Cardiac septum (tissue), 1 donor: ENCODE measurements at regions not wholly inside any gene's neighbourhood (a gene's known extent, or its start where the extent isn't known, plus 50 kb on each side); places are given as distances from the start of the nearest gene placed in this dataset.
"Not testable (repeated sequence)": the region's sequence is repeated elsewhere in the genome, so short reads cannot be mapped to it uniquely, and the experiment has no call there.

Experiments used
- DNase-seq: peaks from one replicate; pipeline ENCODE4 v3.0.0-alpha.2; 2020; ENCODE audit warnings: low spot score
- intact Hi-C: fragments of 100-400 bp; cut with DNase I; formaldehyde crosslinking; loops from one replicate; pipeline ENCODE4 v1.14.0; 2022
- donor health status: DM: no; HTN: no; CAD: no.

GRCh38 chr7:63043657-63044543 is 954.7 kb upstream of the ZNF722 start:
- intact Hi-C loops: no loop called here
- peak; percentile 69 for DNase-seq

- DNase-seq: no peak
- intact Hi-C loops: no loop called here
Measured at GRCh38 chr7:63044721-63045120, 953.9 kb upstream of the ZNF722 start.

GRCh38 chr7:63045575-63045974 is 953.1 kb upstream of the ZNF722 start:
- DNase-seq: no peak
- intact Hi-C loops: no loop called here

GRCh38 chr7:63046612-63047011 is 952.0 kb upstream of the ZNF722 start:
- no peak for DNase-seq
- intact Hi-C loops: no loop called here

- intact Hi-C loops: no loop called here
- peak; percentile 14 for DNase-seq
Measured at GRCh38 chr7:63047061-63047460, 951.6 kb upstream of the ZNF722 start.

- peak; percentile 19 for DNase-seq
- intact Hi-C loops: no loop called here
Measured at GRCh38 chr7:63047546-63047945, 951.1 kb upstream of the ZNF722 start.

GRCh38 chr7:63054191-63054661 is 944.4 kb upstream of the ZNF722 start:
- intact Hi-C loops: no loop called here

GRCh38 chr7:63057265-63057664 is 941.4 kb upstream of the ZNF722 start:
- intact Hi-C loops: no loop called here
- peak; percentile 55 for DNase-seq

More at GRCh38 chr7:63054191-63054661, 944.4 kb upstream of the ZNF722 start:
- peak; percentile 53 for DNase-seq

GRCh38 chr7:63060701-63061100 is 937.9 kb upstream of the ZNF722 start:
- DNase-seq: peak; percentile 31
- intact Hi-C loops: not testable (repeated sequence)

- peak; percentile 27 for DNase-seq
- intact Hi-C loops: no loop called here
Measured at GRCh38 chr7:63065684-63066083, 933.0 kb upstream of the ZNF722 start.

GRCh38 chr7:63066235-63066634 is 932.4 kb upstream of the ZNF722 start:
- intact Hi-C loops, DNase-seq: not testable (repeated sequence)

GRCh38 chr7:63067897-63068585 is 930.6 kb upstream of the ZNF722 start:
- DNase-seq: peak; percentile 69
- intact Hi-C loops: no loop called here

GRCh38 chr7:63070696-63071095 is 928.0 kb upstream of the ZNF722 start:
- DNase-seq: no peak

GRCh38 chr7:63071396-63071795 is 927.3 kb upstream of the ZNF722 start:
- DNase-seq: no peak
- intact Hi-C loops: no loop called here

More at GRCh38 chr7:63070696-63071095, 928.0 kb upstream of the ZNF722 start:
- intact Hi-C loops: no loop called here

- DNase-seq: peak; percentile 60
- intact Hi-C loops: no loop called here
Measured at GRCh38 chr7:63071920-63072319, 926.7 kb upstream of the ZNF722 start.

- peak; percentile 33 for DNase-seq
- intact Hi-C loops: no loop called here
Measured at GRCh38 chr7:63072806-63073205, 925.8 kb upstream of the ZNF722 start.

- intact Hi-C loops: no loop called here
- no peak for DNase-seq
Measured at GRCh38 chr7:63073286-63073685, 925.4 kb upstream of the ZNF722 start.

GRCh38 chr7:63073736-63074135 is 924.9 kb upstream of the ZNF722 start:
- intact Hi-C loops: no loop called here
- DNase-seq: no peak

GRCh38 chr7:63077841-63078240 is 920.8 kb upstream of the ZNF722 start:
- intact Hi-C loops: no loop called here

GRCh38 chr7:63080406-63080805 is 918.2 kb upstream of the ZNF722 start:
- intact Hi-C loops: no loop called here
- DNase-seq: no peak

More at GRCh38 chr7:63077841-63078240, 920.8 kb upstream of the ZNF722 start:
- DNase-seq: no peak

- no peak for DNase-seq
- intact Hi-C loops: no loop called here
Measured at GRCh38 chr7:63080831-63081230, 917.8 kb upstream of the ZNF722 start.
